Panc1 (cell line): ENCODE measurements at regions not wholly inside any gene's neighbourhood (a gene's known extent, or its start where the extent isn't known, plus 50 kb on each side); places are given as distances from the start of the nearest gene placed in this dataset.

ENCODE experiments used
- ATAC-seq: fragments of 200-7000 bp; cut with Tn5 transposase; 2 replicates; pipeline ENCODE4 v1.9.1; 2020; ENCODE audit warnings: mild to moderate bottlenecking, moderate library complexity
- BruUV-seq: library from RNA; stranded (reverse); fragments of 400-500 nt; replicated peaks from 2 replicates; lab custom pipeline; 2021; lab: Mats Ljungman, UMichigan
- CTCF ChIA-PET: fragments of 300-600 bp; sonication (Branson Sonifier 250); formaldehyde crosslinking; loops from one replicate; lab custom pipeline; 2022; ENCODE audit warnings: antibody characterized with exemption; lab: Charles Lee
- POLR2A ChIA-PET: fragments of 300-600 bp; sonication (Branson Sonifier 250); formaldehyde crosslinking; loops from one replicate; lab custom pipeline; 2022; ENCODE audit warnings: antibody characterized with exemption; lab: Charles Lee
- DNase-seq: peaks from one replicate; pipeline ENCODE4 v3.0.0-alpha.2; 2010; ENCODE audit warnings: low read depth, low spot score
- H3K27ac ChIP-seq: 2 replicates; pipeline ENCODE4 v1.5.1; 2011; ENCODE audit warnings: mild to moderate bottlenecking, low read length, inconsistent platforms
- H3K27me3 ChIP-seq: fragments of 200-500 bp; sonication (Bioruptor generic); 2 replicates; pipeline ENCODE4 v1.6.0; 2014; ENCODE audit warnings: low read length, inconsistent platforms; ENCODE audit not compliant: control insufficient read depth, insufficient read depth
- H3K36me3 ChIP-seq: fragments of 200-500 bp; sonication (Bioruptor generic); 2 replicates; pipeline ENCODE4 v1.5.1; 2014; ENCODE audit warnings: inconsistent platforms, mild to moderate bottlenecking, low read length, moderate library complexity; ENCODE audit not compliant: control insufficient read depth, insufficient read depth
- H3K4me1 ChIP-seq: 2 replicates; pipeline ENCODE4 v1.5.1; 2011; ENCODE audit warnings: inconsistent platforms, mild to moderate bottlenecking, low read length, moderate library complexity; ENCODE audit not compliant: control insufficient read depth, insufficient read depth
- H3K4me3 ChIP-seq, 2 experiments: 2 replicates each; pipeline ENCODE4 v1.5.1; 2011 to 2012; ENCODE audit warnings: low read depth in 2 of 2, low read length in 2 of 2, mild to moderate bottlenecking in 2 of 2, inconsistent platforms in 1 of 2, moderate library complexity in 1 of 2
- H3K9me3 ChIP-seq: fragments of 200-500 bp; sonication (Bioruptor generic); 2 replicates; pipeline ENCODE4 v1.5.1; 2014; ENCODE audit warnings: low read depth, mild to moderate bottlenecking, inconsistent platforms, low read length, moderate library complexity; ENCODE audit not compliant: control insufficient read depth, insufficient read depth
- CTCF ChIP-seq: fragments of 450-650 bp; IDR thresholded peaks from 2 replicates; pipeline ENCODE4 v1.5.1; 2017; ENCODE audit warnings: mild to moderate bottlenecking
- POLR2AphosphoS5 ChIP-seq: IDR thresholded peaks from 2 replicates; pipeline ENCODE4 v1.6.1; 2012; ENCODE audit warnings: mild to moderate bottlenecking, low read depth, low read length, moderate library complexity
- SIN3A ChIP-seq: IDR thresholded peaks from 2 replicates; pipeline ENCODE4 v1.6.1; 2012; ENCODE audit warnings: low read depth, mild to moderate bottlenecking, low read length, moderate library complexity, borderline replicate concordance; ENCODE audit not compliant: insufficient read depth
- TCF7L2 ChIP-seq: IDR thresholded peaks from 2 replicates; pipeline ENCODE4 v1.6.1; 2011; ENCODE audit warnings: mild to moderate bottlenecking, low read depth, low read length, inconsistent platforms
- in situ Hi-C: cut with HindIII; loops from 2 replicates; pipeline ENCODE4 v1.10.0; 2016; ENCODE audit warnings: low sequenced_read_pairs, low pct_unique_long_range_greater_than_20kb
- intact Hi-C: fragments of 100-400 bp; cut with micrococcal nuclease; formaldehyde crosslinking; loops from one replicate; pipeline ENCODE4 v1.10.0; 2022; ENCODE audit not compliant: unreplicated experiment
- TF ChIP-seq, protein P1 (sequence below), 2 experiments: IDR thresholded peaks; 2 replicates each; pipeline ENCODE4 v1.6.1; 2011 to 2012; ENCODE audit warnings: low read depth in 2 of 2, control low read depth in 1 of 2, low read length in 1 of 2, mild to moderate bottlenecking in 1 of 2, moderate library complexity in 1 of 2; ENCODE audit not compliant: insufficient read depth in 1 of 2

DNA sequence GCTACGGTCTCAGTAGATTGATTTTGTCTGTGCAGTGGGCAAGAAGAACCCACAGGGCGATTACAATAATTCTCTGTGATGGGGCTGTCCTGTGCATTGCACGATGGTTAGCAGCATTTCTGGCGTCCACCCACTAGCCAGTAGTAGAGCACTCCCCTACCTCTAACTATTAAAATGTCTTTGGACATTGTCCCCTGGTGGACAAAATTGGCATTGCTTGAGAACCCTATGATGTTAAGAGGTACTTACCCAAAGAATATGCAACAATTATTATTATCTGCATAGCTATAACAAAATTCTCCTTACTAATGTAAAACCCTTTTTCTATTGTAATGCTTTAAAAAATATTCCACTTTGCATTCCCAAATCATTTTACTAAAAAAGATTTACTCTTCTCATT, 109.5 kb upstream of the VCX3A start:
- no peak for TF ChIP-seq TCF7L2
- TF ChIP-seq, protein P1, sequence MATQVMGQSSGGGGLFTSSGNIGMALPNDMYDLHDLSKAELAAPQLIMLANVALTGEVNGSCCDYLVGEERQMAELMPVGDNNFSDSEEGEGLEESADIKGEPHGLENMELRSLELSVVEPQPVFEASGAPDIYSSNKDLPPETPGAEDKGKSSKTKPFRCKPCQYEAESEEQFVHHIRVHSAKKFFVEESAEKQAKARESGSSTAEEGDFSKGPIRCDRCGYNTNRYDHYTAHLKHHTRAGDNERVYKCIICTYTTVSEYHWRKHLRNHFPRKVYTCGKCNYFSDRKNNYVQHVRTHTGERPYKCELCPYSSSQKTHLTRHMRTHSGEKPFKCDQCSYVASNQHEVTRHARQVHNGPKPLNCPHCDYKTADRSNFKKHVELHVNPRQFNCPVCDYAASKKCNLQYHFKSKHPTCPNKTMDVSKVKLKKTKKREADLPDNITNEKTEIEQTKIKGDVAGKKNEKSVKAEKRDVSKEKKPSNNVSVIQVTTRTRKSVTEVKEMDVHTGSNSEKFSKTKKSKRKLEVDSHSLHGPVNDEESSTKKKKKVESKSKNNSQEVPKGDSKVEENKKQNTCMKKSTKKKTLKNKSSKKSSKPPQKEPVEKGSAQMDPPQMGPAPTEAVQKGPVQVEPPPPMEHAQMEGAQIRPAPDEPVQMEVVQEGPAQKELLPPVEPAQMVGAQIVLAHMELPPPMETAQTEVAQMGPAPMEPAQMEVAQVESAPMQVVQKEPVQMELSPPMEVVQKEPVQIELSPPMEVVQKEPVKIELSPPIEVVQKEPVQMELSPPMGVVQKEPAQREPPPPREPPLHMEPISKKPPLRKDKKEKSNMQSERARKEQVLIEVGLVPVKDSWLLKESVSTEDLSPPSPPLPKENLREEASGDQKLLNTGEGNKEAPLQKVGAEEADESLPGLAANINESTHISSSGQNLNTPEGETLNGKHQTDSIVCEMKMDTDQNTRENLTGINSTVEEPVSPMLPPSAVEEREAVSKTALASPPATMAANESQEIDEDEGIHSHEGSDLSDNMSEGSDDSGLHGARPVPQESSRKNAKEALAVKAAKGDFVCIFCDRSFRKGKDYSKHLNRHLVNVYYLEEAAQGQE (IDR thresholded peaks at IDR 0.05; ENCODE audit: insufficient read depth in 1 of 2, low read depth in 2 of 2, low read length in 1 of 2) = no peak
- no peak for TF ChIP-seq SIN3A
- TF ChIP-seq POLR2AphosphoS5 = no peak
- TF ChIP-seq CTCF = no peak
- in situ Hi-C loops (no loop called here), intact Hi-C loops (no loop called here)
- no TSS peak for BruUV-seq
- Histone ChIP-seq H3K27ac (no peak overlapping the region), H3K4me3 (no peak overlapping the region), H3K36me3 (no peaks in the 10 kb centered on the region), H3K9me3 (no peaks in the 10 kb centered on the region), H3K4me1 (no peaks in the 10 kb centered on the region), H3K27me3 (no peaks in the 10 kb centered on the region)
- POLR2A ChIA-PET = no interaction called here
- ATAC-seq (no peak), DNase-seq (no peak)
- CTCF ChIA-PET = no interaction called here

GRCh38 chrX:6640727-6641126, 105.8 kb upstream of the VCX3A start:
- BruUV-seq = no TSS peak
- no peaks in the 10 kb centered on the region for H3K27me3 ChIP-seq
- ChIA-PET POLR2A (no interaction called here), CTCF (no interaction called here)
- no peak overlapping the region for H3K27ac ChIP-seq
- no peak for ATAC-seq
- in situ Hi-C loops (no loop called here), intact Hi-C loops (no loop called here)
- H3K36me3 ChIP-seq = no peaks in the 10 kb centered on the region
- TF ChIP-seq SIN3A (no peak), CTCF (no peak), POLR2AphosphoS5 (no peak), TCF7L2 (no peak)
- TF ChIP-seq, protein P1 (IDR thresholded peaks at IDR 0.05; ENCODE audit: insufficient read depth in 1 of 2, low read depth in 2 of 2, low read length in 1 of 2) = no peak
- no peak for DNase-seq
- H3K4me3 ChIP-seq = no peak overlapping the region
- no peaks in the 10 kb centered on the region for H3K9me3 ChIP-seq
- H3K4me1 ChIP-seq = no peaks in the 10 kb centered on the region
